Stimulated activated CD4-positive, alpha-beta T cell treated with anti-CD3 and anti-CD28 coated beads, Interleukin-4, amount 100 ng/mL, for 24 hours (primary cell): ENCODE measurements at regions not wholly inside any gene's neighbourhood (a gene's known extent, or its start where the extent isn't known, plus 50 kb on each side); places are given as distances from the start of the nearest gene placed in this dataset.

Source experiments
- DNase-seq: peaks from one replicate; pipeline ENCODE4 v3.0.0-alpha.2; 2020

DNA sequence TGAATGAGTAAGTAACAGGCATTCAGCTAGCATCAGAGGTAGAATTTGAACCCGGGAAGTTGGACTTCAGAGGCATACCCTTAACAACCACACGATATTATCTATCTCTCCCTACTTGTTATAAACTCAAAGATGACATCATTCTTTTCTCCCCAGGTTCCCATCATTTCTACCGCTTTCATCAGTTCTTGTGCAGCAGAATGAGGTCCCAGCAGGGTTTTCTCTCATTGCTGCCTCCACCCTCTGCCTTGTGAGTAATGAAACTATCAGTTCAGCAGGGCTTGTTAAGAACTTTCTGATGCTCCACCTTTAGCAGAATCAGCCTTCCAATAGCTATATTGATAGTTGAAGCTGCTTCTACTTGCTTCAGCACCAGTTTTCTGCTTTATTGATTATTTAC lies 487.5 kb upstream of the KCNMB2 start:
- no peak for DNase-seq

DNA sequence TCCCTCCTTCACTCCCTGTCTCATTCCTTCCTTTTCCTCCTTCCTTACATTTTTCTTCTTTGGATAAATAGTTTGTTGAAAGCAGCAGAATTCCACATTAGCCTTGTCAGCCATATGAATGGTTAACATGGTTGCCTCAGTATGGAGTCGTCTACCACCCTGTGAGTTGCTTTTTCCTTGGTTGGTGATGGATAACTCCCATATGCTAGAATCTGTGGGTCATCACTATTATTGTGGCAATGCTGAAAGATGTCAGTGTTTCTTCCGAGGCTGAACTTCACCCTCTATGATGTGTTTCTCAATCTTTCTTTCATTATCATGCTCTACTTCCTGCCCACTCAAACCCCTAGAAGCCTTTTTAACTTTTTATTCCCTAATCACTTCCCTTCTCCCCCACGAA lies 481.8 kb upstream of the KCNMB2 start:
- DNase-seq: no peak

DNA sequence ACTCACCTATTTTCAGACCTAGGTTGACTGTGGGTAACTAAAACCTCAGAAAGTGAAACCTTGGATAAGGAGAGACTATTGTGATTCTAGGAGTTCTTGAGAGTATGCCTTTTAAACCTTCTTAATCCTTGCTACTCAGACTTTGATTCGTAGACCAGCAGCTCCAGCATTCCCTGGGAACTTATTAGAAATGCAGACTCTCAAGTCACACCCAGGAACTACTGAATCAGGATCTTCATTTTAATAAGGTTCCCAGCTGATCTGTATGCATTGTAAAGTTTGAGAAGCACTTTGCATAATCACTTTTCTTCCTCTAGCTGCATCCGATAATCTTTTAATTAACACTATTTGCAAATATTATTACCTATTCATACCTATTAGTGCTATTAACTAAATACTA lies 480.3 kb upstream of the KCNMB2 start:
- DNase-seq: no peak

DNA sequence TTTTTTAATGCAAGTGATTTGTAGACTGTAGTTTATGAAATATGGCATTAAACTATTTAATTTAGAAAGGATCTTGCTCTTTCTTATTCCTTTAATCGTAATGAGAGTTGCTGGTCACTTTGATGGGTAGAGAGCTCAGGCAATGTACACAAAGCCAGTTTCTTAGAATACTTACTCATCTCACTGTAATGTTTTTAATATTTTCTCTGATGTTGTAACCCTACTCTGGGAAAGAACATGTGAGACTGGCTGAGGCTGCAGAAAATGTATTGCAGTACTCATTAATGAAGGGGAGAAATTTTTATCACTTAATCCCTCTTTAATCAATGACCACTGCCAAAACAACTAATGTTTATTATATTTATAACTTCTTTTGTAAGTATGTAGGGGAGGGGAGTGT lies 479.4 kb upstream of the KCNMB2 start:
- no peak for DNase-seq

DNA sequence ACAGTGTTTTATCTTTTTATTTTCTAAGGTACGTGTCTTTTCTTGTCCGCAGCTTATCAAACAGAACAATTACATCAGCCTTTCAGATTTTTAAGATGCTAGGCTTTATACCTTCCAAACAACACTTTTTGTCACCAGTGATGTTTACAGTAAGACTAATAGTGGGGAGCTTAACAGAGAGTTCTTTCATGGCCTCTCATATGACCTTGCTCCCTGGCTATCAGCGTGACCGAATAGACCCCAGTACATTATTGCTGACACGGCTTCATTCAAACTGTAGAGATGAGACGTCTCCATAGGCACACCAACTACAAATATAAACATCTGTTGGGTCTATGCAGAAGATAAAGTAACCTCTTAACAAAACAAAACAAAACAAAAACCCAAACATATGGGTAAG lies 477.6 kb upstream of the KCNMB2 start:
- DNase-seq: no peak

DNA sequence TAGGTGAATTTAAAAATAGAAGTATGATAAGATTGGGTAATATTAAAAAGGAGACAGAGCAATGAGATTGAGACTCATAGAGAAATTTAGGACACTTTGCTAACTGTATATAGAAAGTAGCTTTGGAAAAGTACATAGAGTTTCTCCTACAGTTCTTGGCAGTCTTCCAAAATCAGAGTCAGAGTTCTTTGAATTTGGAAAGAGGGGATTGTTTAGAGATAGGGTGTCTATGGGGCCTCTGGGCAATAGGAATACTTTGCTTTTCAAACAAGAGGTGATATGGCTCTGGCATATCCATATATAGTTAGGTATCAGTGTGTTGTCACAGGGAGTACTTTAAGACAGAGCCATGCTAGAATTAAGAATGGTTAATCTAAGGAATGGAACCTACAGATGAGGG lies 477.1 kb upstream of the KCNMB2 start:
- DNase-seq: no peak

DNA sequence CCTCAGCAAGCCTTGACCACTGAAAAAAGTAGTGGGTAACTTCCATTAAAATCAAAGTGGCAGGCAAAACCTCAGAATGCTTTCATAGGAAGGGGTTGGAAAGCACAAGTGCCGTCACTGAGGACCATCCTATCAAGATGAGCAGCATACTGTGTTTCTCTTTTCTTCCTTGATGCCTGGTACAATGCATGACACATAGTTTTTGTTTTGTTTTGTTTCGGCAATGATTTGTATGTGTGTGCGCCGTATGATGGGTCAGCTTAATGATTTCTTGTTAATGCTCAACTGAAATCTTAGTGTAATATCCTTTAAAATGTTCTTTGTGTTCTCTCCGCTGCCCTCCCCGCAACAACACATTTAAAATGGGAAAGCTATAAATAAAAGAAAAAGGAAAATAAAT lies 476.4 kb upstream of the KCNMB2 start:
- no peak for DNase-seq

DNA sequence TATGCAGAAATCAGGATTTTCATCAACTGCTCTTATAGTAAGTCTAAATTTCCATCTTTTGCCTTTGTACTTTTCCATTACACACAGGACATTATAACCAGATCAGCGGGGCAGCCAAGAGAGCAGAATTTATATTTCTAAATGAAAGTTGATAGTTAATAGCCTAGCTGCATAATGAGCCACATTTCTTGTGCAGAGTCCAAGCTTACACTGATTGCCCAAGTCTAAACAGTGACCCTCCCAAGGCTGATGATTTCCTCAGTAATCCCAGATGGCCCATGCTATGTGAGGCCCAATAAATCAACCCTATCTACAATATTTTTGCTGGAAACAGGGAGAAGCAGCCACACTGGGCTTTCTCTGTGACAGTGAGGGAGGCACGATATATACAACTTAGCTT lies 475.8 kb upstream of the KCNMB2 start:
- no peak for DNase-seq

DNA sequence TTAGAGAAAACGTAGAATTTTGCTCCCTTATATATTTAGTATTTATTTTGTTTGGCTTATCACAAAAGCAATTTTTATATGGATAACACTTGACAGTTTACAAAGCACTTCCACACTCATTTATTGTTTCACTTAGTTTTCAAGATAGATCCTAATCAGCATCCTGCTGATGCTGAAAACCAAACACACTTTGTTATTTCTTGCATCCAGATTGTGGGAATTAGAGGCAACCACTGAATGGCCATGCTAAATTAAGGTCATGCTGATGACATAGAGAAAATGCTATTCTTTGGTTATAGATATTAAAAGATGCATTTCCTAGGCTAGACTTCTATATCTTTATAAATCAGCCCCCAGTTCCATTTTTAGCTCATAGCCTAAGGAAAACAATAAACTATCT lies 474.1 kb upstream of the KCNMB2 start:
- no peak for DNase-seq

DNA sequence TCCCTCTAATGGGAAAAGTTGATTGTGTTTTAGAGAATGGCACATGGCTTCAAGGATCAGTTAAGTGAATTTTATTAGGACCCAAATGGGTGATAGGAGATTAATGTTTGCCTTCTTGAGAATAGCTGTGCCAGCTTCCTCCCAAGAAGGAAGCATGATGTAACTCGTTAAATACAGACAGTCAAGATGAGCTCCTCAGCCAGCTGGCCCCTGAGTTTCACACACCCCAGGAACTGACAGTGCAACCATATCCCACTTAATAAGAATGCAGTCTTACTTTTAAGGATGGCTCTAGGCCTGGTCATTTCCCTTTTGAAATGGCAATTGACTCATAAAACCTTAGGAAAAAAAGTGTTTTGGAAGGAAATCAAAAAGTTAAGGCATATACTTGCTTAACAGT lies 472.8 kb upstream of the KCNMB2 start:
- no peak for DNase-seq

DNA sequence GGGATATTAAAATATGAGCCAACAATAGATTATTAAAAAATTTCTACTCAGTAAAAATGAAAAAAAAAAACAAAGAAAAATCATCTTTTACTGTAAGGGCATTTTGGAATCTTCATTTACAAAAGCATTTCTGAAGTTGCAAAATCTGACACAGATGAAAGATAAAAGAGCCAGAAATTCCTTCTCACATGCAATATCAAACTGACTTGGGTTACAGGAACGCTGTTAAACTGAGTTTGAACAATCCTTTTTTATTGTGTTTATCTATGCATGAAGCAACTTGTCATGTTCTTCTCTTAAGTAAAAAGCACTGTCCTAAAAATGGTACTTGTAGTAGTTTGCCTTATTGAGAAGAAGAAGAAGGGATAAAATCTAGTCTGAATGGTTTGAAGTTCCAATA lies 468.5 kb upstream of the KCNMB2 start:
- no peak for DNase-seq

DNA sequence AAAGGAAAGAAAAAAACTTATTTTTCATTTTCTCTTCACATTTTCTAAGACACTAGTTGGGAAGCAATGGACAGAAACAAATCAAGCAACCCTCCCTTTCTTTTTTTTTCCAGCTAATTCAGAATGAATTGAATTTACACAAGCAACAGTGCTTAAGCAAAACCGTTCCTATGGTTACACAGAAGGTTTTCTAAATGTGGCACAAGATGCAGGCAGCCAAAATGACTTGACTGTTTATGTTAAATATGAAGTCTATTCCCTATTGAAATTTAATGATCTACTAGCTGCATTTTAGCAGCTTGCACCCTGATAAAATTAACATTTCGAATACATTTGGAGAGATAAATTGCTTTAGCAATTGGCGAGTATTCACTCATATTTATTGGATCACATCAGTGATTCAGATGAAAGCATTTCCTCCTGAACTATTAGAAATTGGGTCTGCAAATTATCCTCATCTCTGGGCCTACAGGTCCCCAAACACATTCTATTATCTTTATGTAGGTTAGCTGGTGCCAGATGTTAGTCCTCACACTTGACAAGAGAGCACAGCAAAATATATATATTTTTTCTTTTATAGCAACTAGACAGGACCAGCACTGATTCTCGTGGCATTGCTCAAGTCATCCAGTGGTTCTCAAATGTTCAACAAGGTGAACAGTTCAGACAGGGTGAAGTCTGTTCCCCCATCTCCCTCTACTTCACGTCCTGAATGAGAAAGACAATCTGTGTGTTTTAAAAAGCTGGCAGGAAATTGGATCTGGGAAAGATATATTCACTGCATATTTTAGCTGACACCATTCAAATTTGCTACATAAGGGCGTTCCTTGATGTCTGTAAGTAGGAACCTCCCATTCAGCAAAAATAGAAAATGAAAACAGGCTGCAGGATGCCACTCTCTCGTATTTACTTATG lies 463.6 kb upstream of the KCNMB2 start:
- no peak for DNase-seq

DNA sequence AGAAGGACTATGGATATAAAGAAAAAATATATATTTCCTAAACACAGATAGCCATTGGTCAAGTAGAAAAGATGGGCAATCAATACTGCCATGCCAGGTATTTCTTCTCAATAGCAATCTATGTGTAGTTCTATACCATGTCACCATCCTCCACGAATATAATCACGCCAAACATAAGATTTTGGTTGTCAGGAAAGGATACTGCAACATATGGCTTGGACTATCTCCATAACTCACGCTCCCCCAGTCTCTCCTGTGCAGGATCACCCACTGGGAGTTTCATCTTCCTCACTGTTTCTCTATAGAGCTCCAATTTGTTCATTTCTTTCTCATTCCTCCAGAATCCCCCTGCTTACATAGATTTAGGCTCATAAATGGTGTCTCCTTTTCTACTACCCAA lies 462.9 kb upstream of the KCNMB2 start:
- no peak for DNase-seq

DNA sequence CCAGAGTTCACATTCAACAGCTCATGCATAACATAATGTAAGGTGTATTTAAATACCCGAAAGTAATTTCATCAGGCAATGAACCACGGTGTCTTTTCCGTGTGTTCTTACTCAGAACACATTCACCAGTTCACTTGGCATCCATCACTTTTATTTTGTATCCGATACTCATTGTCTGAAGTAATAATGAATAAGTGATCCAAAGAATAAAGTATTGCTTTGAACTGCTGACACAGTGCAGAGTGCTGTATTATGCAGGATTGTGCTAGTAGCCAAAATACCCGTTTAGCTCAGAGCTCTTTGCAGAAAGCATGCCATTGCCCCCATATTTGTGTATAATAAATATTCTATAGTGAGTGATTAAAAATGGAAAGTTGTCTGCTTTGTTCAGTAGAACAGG lies 460.9 kb upstream of the KCNMB2 start:
- DNase-seq: no peak

DNA sequence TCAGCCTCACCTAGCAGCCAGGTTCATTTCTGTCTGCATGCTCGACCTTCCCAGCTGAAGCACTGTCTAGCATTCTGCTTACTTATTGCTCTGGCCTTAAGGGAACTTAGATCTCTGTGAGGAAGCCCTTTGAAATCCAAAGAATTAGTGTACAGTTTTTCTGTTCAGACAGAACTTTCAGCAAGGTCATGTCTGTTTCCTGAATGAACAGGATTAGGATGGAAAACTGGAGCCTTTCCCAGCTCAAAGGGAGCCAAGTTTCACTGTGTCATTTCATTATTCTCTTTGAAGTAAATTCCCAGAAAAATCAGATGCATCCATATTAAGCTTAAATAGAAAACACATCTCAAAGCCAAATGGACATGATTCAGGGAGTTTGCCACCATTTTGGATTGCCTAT lies 457.3 kb upstream of the KCNMB2 start:
- DNase-seq: no peak

DNA sequence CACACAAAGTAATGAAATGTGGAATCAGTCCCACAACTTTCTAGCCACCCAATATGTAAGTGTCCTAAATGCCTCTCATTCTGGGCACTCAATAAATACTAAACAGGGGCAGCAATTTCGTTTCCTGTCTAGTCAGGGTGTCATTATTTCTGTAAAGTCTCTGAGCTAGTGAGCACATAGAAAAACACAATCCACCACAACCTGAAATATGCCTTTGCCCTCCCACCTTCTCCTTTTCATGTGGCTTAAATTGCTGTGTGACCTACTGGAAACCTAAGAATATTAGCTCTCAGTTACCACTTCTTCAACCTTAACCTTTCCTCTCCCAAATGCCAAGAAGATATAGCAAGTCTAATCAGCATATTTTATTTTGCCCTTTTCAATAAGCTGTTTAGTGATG lies 456.3 kb upstream of the KCNMB2 start:
- no peak for DNase-seq

DNA sequence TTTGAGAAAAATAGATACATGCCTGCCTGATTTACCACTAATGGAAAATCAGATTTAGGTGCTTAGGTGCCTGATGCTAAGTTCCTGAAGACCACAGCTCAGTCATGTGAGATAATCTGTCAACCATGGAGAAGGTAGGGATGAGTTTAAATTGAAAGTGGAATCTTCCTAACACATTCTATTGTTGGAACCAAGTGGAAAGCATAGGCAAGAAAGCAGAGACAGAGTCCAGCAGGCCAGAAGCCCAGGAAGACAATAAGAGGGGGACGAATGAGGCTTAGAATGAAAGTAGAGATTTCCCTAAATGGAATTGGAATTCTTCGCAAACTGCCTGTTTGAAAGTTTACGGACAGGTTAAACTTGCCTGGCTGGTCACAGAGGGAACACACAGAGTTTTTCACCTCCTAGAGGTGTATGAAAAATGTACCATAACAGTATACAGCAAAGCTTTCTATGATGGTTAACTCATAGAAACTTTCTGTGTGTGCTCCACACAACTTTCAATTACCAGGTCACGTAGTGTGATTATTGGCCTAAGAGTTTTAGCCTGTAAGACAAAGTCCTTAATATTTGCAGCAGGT lies 453.8 kb upstream of the KCNMB2 start:
- no peak for DNase-seq

DNA sequence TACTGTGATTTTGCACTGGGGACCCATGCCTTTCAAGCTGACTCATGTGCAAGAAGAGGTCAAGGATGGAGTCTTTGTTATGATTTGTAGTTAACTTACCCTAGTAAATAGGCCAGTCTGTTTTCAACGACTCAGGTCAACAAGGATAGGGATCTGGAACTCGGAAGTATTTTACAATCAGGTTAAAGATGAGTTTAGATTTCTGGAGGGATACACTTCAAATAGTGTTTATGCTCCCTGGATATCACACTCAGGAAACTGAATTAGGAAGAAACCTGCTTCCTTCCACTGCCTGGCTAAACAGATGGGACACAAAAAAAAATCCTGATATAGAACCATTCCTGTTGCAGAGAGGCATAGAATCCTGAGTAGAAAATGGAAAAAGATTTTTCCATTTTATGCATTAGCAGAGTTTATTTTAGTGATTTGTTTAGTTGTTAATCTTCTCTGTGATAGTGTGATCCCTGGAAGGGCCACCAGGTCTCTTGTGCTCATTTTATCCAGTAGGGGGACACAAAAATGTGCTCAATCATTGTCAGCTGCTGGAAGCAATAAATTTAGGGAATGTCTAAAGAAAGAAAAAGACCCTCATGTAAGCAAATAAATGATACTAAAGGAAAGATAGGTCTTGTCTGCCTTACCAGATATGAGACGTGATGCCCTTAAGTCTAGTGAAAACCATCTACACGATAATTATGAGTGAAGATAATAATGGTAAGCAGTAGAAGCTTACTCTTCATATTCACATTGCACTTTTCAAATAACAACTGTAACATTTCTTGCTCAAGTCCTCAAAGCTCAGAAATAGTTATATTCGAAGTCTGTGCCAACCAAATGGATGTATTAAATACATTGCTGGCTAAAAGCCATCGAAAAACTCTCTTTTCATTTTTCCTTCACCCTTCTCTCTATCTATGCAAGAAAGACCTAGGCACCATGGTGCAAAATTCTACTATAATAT lies 452.1 kb upstream of the KCNMB2 start:
- DNase-seq: no peak

DNA sequence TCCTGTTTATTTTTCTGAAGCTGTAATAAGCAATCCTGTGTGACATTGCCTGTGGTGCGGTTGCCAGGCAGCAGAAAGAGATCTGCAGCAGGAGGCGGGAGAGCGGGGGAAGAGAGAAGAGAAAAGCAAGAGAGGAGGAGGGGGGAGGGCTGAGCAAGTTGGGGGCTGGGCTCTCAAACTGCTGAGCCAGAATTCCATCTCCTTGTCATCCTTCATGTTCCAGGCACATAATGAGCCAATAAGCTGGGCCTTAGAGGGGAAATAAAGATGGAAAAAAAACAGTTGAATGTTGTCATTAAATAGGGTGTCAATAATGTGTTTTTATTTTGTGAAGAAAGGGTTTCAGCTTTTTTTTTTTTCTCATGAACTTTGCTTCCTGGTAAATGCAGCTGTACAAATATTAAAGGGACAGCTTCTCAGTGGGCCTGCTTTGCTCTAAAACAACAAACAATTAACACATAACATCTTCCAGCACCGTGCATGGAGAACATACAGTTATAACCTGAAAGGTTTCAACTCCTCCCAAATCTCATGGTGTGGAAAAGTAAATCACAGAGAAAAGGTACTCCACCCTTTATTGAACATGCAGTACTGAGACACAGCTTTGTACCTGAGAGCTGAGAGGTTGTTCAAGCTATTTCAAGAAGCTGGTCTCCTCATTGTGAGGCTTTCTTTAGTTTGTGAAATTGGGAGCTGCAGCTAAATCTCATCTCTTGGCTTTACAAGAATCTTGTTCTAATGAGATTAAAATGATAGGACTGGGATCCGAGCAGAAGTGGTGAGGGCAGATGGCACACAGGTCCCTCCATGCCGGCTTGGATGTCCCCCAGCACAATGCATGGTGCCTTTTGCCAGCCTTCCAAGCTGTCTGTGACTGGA lies 451.1 kb upstream of the KCNMB2 start:
- DNase-seq: peak; percentile 35

DNA sequence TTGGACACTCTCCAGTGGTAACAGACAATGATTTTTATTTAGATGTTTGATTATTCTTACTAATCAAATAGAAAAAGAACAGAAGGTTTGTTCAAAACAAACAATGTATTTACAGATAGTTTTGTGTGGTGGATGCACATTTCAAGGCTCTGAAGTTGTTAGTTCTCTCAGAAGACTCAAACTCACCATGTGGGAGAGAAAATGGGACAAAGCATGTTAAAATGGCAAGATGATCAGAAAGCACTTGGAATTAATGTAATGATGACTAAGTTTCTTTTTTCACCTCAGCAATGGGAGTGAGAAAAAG lies 450.5 kb upstream of the KCNMB2 start:
- no peak for DNase-seq

DNA sequence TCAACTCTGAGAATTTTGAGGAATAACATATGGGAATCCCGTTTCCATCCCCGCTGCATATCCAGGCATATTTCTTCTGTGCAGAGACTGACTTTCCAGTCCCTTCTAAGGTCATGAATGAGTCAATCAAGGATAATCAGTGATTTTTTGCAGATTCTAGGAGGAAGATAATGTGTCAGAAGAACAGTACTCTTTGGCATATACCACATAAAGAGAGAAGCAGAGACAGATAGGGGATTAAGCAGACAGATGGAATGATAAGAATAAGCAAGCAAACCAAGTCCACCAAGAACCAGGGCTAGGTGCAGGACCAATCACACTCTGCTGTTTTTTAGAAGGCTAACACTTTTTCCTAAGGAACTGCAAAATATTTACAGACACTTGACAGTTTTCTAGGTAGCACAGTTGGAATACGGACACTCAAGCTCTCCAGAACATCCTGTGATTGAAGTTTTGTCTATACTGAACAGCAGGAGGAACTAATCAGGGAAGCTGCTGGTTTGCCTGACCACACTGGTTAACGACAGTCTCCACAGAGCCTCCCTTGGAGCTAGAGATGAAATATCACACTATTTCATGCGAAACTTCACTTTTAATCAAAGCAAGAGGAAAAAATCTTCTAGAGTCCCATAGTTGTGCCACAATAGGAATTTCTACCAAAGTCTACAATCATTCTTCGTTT lies 450.0 kb upstream of the KCNMB2 start:
- no peak for DNase-seq

DNA sequence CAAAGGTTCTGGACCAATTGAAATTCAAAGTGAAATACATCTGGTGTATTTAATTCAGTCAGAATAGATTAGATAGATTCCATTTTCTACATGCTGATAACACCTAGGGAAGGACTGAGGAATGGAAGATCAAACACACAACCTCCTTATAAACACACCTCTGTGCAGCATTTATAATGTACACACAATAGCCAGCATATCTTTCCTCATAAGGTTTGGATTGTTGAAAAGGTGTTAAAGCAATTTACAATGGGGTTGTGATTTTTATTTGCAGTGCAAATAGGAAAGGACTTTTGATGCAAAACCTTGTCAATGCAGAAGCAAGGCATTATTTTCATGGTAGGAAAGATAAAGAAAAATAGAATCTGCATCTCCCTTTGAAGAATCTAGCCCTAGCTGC lies 448.9 kb upstream of the KCNMB2 start:
- no peak for DNase-seq
